HCT116 (cell line): ENCODE measurements at regions not wholly inside any gene's neighbourhood (a gene's known extent, or its start where the extent isn't known, plus 50 kb on each side); places are given as distances from the start of the nearest gene placed in this dataset.

Source experiments
- ATAC-seq: fragments of 200-7000 bp; cut with Tn5 transposase; 2 replicates; pipeline ENCODE4 v1.9.1; 2020; ENCODE audit warnings: mild to moderate bottlenecking, moderate library complexity
- BruUV-seq: library from RNA; stranded (reverse); fragments of 400-500 nt; replicated peaks from 2 replicates; lab custom pipeline; 2021; lab: Mats Ljungman, UMichigan
- CTCF ChIA-PET: fragments of 300-600 bp; sonication (Branson Sonifier 250); formaldehyde crosslinking; loops from one replicate; lab custom pipeline; 2021; ENCODE audit warnings: antibody characterized with exemption; lab: Charles Lee
- POLR2A ChIA-PET: fragments of 300-600, 350-600 bp; sonication (Branson Sonifier 250); formaldehyde crosslinking; loops from one replicate; lab custom pipeline; 2021; ENCODE audit warnings: antibody characterized with exemption; lab: Charles Lee
- RAD21 ChIA-PET, 2 experiments: fragments of 300-600 bp; sonication (Branson Sonifier 250); formaldehyde crosslinking; loops; one replicate each; lab custom pipeline; 2023; ENCODE audit warnings: low total read pairs in 2 of 2; ENCODE audit not compliant: uncharacterized antibody in 2 of 2, unreplicated experiment in 2 of 2, low non-redundant PET in 1 of 2; lab: Charles Lee
- DNase-seq: peaks from one replicate; pipeline ENCODE4 v3.0.0-alpha.2; 2010; ENCODE audit warnings: low read depth, low spot score
- H2AFZ ChIP-seq: fragments of 200-600 bp; shearing (Covaris generic), sonication (generic); 2 replicates; pipeline ENCODE4 v1.6.1; 2017; ENCODE audit warnings: low read depth, mixed run types, mixed read lengths, antibody characterized with exemption, low read length; ENCODE audit not compliant: poor library complexity, severe bottlenecking
- H3K27ac ChIP-seq: 2 replicates; pipeline ENCODE4 v1.5.1; 2012; ENCODE audit warnings: low read depth, low read length
- H3K27me3 ChIP-seq: fragments of 200-600 bp; sonication (generic); 2 replicates; pipeline ENCODE4 v1.6.1; 2016; ENCODE audit warnings: mixed run types, low read length, mixed read lengths; ENCODE audit not compliant: insufficient read depth
- H3K36me3 ChIP-seq, 2 experiments: fragments of 200-500 bp in 1 of 2; fragments of 200-600 bp in 1 of 2; sonication (Bioruptor generic) in 1 of 2; sonication (generic) in 1 of 2; 2 replicates each; pipeline versions ENCODE4 v1.5.1 to v1.6.1; 2014 to 2016; ENCODE audit warnings: low read length in 2 of 2, inconsistent platforms in 1 of 2, mixed read lengths in 1 of 2, mixed run types in 1 of 2; ENCODE audit not compliant: insufficient read depth in 2 of 2, control insufficient read depth in 1 of 2
- H3K4me1 ChIP-seq, 2 experiments: fragments of 200-600 bp in 1 of 2; sonication (generic) in 1 of 2; 2 replicates each; pipeline versions ENCODE4 v1.5.1 to v1.6.1; 2012 to 2017; ENCODE audit warnings: low read length in 2 of 2, inconsistent platforms in 1 of 2, mild to moderate bottlenecking in 1 of 2, mixed read lengths in 1 of 2, mixed run types in 1 of 2, moderate library complexity in 1 of 2; ENCODE audit not compliant: insufficient read depth in 2 of 2, control insufficient read depth in 1 of 2
- H3K4me2 ChIP-seq: fragments of 200-600 bp; sonication (generic); 2 replicates; pipeline ENCODE4 v1.6.1; 2017; ENCODE audit warnings: mixed run types, low read length, mixed read lengths
- H3K4me3 ChIP-seq, 2 experiments: fragments of 200-600 bp in 1 of 2; sonication (generic) in 1 of 2; replicated peaks in 1 of 2; 2 replicates each; pipeline ENCODE4 v1.5.1; 2011 to 2016; ENCODE audit warnings: low read length in 2 of 2, control low read depth in 1 of 2, low read depth in 1 of 2, mild to moderate bottlenecking in 1 of 2, mixed read lengths in 1 of 2, mixed run types in 1 of 2
- H3K79me2 ChIP-seq: fragments of 200-600 bp; sonication (generic); 2 replicates; pipeline ENCODE4 v1.6.1; 2017; ENCODE audit warnings: mild to moderate bottlenecking, mixed run types, low read length, moderate library complexity, mixed read lengths; ENCODE audit not compliant: insufficient read depth
- H3K9ac ChIP-seq: fragments of 200-600 bp; sonication (generic); 2 replicates; pipeline ENCODE4 v1.6.1; 2016; ENCODE audit warnings: low read length, mixed read lengths
- H3K9me2 ChIP-seq: fragments of 200-600 bp; sonication (generic), shearing (Covaris generic); 2 replicates; pipeline ENCODE4 v1.6.1; 2017; ENCODE audit warnings: mixed run types, mild to moderate bottlenecking, moderate library complexity; ENCODE audit not compliant: insufficient read depth
- H3K9me3 ChIP-seq, 2 experiments: fragments of 200-500 bp in 1 of 2; fragments of 200-600 bp in 1 of 2; sonication (Bioruptor generic) in 1 of 2; sonication (generic) in 1 of 2; 2 replicates each; pipeline ENCODE4 v1.6.1; 2014 to 2017; ENCODE audit warnings: low read length in 2 of 2, mixed read lengths in 2 of 2, inconsistent platforms in 1 of 2, low read depth in 1 of 2, mild to moderate bottlenecking in 1 of 2, mixed run types in 1 of 2, moderate library complexity in 1 of 2; ENCODE audit not compliant: control insufficient read depth in 1 of 2, insufficient read depth in 1 of 2
- H4K20me1 ChIP-seq: fragments of 200-600 bp; sonication (generic), shearing (Covaris generic); 2 replicates; pipeline ENCODE4 v1.6.1; 2017; ENCODE audit warnings: mixed run types, mild to moderate bottlenecking, moderate library complexity; ENCODE audit not compliant: insufficient read depth
- CBX3 ChIP-seq: IDR thresholded peaks from 2 replicates; pipeline ENCODE4 v1.6.1; 2012; ENCODE audit warnings: low read depth
- CEBPB ChIP-seq: IDR thresholded peaks from 2 replicates; pipeline ENCODE4 v1.6.1; 2012; ENCODE audit warnings: low read depth
- CTCF ChIP-seq, 3 experiments: fragments of 200-600 bp in 1 of 3; sonication (generic) in 1 of 3; IDR thresholded peaks in 2 of 3; conservative IDR thresholded peaks in 1 of 3; 2 replicates each; pipeline ENCODE4 v1.5.1; 2012 to 2017; ENCODE audit warnings: low read depth in 2 of 3, low read length in 2 of 3, antibody characterized with exemption in 1 of 3, borderline replicate concordance in 1 of 3, control low read depth in 1 of 3, mild to moderate bottlenecking in 1 of 3, mixed read lengths in 1 of 3, mixed run types in 1 of 3, moderate library complexity in 1 of 3; ENCODE audit not compliant: insufficient read depth in 1 of 3
- EGR1 ChIP-seq: IDR thresholded peaks from 2 replicates; pipeline ENCODE4 v1.6.1; 2012; ENCODE audit warnings: low read depth
- ELF1 ChIP-seq: IDR thresholded peaks from 2 replicates; pipeline ENCODE4 v1.6.1; 2012; ENCODE audit warnings: low read depth, borderline replicate concordance
- EZH2phosphoT487 ChIP-seq: fragments of 200-600 bp; IDR thresholded peaks from 2 replicates; pipeline ENCODE4 v1.6.1; 2018; ENCODE audit warnings: antibody characterized with exemption, borderline replicate concordance
- FOSL1 ChIP-seq: IDR thresholded peaks from 2 replicates; pipeline ENCODE4 v1.6.1; 2012; ENCODE audit warnings: low read depth
- JUND ChIP-seq: IDR thresholded peaks from 2 replicates; pipeline ENCODE4 v1.6.1; 2012
- MAX ChIP-seq: IDR thresholded peaks from 2 replicates; pipeline ENCODE4 v1.6.1; 2012
- POLR2A ChIP-seq: IDR thresholded peaks from 2 replicates; pipeline ENCODE4 v1.7.0; 2011; ENCODE audit warnings: borderline replicate concordance; ENCODE audit not compliant: insufficient read depth, insufficient read length; ENCODE audit errors: extremely low read depth
- RAD21 ChIP-seq: IDR thresholded peaks from 2 replicates; pipeline ENCODE4 v1.6.1; 2012; ENCODE audit warnings: low read depth, mild to moderate bottlenecking
- SIN3A ChIP-seq: IDR thresholded peaks from 2 replicates; pipeline ENCODE4 v1.6.1; 2012; ENCODE audit warnings: low read depth
- SP1 ChIP-seq: IDR thresholded peaks from 2 replicates; pipeline ENCODE4 v1.6.1; 2012; ENCODE audit warnings: low read depth
- SRF ChIP-seq: IDR thresholded peaks from 2 replicates; pipeline ENCODE4 v1.6.1; 2012; ENCODE audit warnings: low read depth
- YY1 ChIP-seq: IDR thresholded peaks from 2 replicates; pipeline ENCODE4 v1.6.1; 2011; ENCODE audit warnings: low read length, low read depth, moderate library complexity, mild to moderate bottlenecking; ENCODE audit not compliant: insufficient replicate concordance; ENCODE audit errors: extremely low read depth
- ZFX ChIP-seq: fragments of 450-650 bp; IDR thresholded peaks from 2 replicates; pipeline ENCODE4 v1.6.1; 2017
- ZNF274 ChIP-seq: fragments of 200-500 bp; sonication (Bioruptor generic); IDR thresholded peaks from 2 replicates; pipeline ENCODE4 v1.6.1; 2014; ENCODE audit warnings: mild to moderate bottlenecking, low read depth, low read length, inconsistent platforms
- intact Hi-C: fragments of 100-400 bp; cut with micrococcal nuclease; formaldehyde crosslinking; loops from 2 replicates; pipeline ENCODE4 v1.10.0; 2022

GRCh38 chr4:186807808-186808629, 84.4 kb upstream of the FAT1 start:
- ChIA-PET POLR2A (interaction anchor here (1.0 to 2.1 kb wide), 10 partner anchors 10 to 125 kb away, joined by 3 to 8 read pairs (median 4); no protein-coding TSS in a partner anchor), RAD21 (interaction anchor here in 1 of 2 experiments (0.6 to 1.2 kb wide), 3 partner anchors 32 to 70 kb away, joined by 3 read pairs; no protein-coding TSS in a partner anchor), CTCF (no interaction called here)
- BruUV-seq: TSS peak; percentile 77
- intact Hi-C loops: loop anchor here (2.0 to 5.0 kb wide), 2 partner anchors 43 to 81 kb away; no protein-coding TSS in a partner anchor
- no peak; the same call in 1 of the 2 replicates for TF ChIP-seq SIN3A
- no peak; the same call in 1 of the 2 replicates for TF ChIP-seq CEBPB
- TF ChIP-seq YY1: peak; percentile 8
- TF ChIP-seq RAD21: 0 out of 2 replicates have a peak, but pooled peaks have one; percentile 9
- Histone ChIP-seq H3K4me3 (peak overlapping the region; percentile 20 to 48), H3K9me3 (no peaks in the 10 kb centered on the region), H3K27ac (peak overlapping the region; percentile 76), H3K4me2 (peak overlapping the region; percentile 82), H3K9ac (peak overlapping the region; percentile 62), H3K79me2 (no peaks in the 10 kb centered on the region), H3K27me3 (no peaks in the 10 kb centered on the region), H4K20me1 (no peaks in the 10 kb centered on the region), H3K36me3 (no peaks in the 10 kb centered on the region), H3K9me2 (no peaks in the 10 kb centered on the region), H3K4me1 (peaks cover 76 to 96% of the 10 kb centered on the region in 2 experiments), H2AFZ (peak overlapping the region; percentile 43)
- ATAC-seq: peak; percentile 77
- no peak for DNase-seq

GRCh38 chr4:186808630-186809018, 85.0 kb upstream of the FAT1 start:
- peak overlapping the region; percentile 20 to 48 for H3K4me3 ChIP-seq
- RAD21 ChIA-PET: interaction anchor here in 1 of 2 experiments (1.2 kb wide), 1 partner anchor 36 kb away, joined by 3 read pairs; no protein-coding TSS in a partner anchor
- peak overlapping the region; percentile 82 for H3K4me2 ChIP-seq
- H3K79me2 ChIP-seq: no peaks in the 10 kb centered on the region
- H3K9ac ChIP-seq: peak overlapping the region; percentile 62
- no peaks in the 10 kb centered on the region for H3K9me3 ChIP-seq
- no TSS peak for BruUV-seq
- intact Hi-C loops: loop anchor here (5.0 kb wide), 1 partner anchor 81 kb away; no protein-coding TSS in a partner anchor
- H2AFZ ChIP-seq: no peak overlapping the region
- peak overlapping the region; percentile 76 for H3K27ac ChIP-seq
- H3K4me1 ChIP-seq: peaks cover 78 to 100% of the 10 kb centered on the region in 2 experiments
- H4K20me1 ChIP-seq: no peaks in the 10 kb centered on the region
- H3K36me3 ChIP-seq: no peaks in the 10 kb centered on the region
- no peaks in the 10 kb centered on the region for H3K27me3 ChIP-seq
- ATAC-seq (peak; percentile 73), DNase-seq (peak; percentile 74)
- 0 out of 2 replicates have a peak, but pooled peaks have one; percentile 40 for TF ChIP-seq CBX3
- no peak for TF ChIP-seq SRF
- TF ChIP-seq EZH2phosphoT487: no peak
- no peak for TF ChIP-seq ELF1
- TF ChIP-seq SP1: peak; percentile 55; the same call in 1 of the 2 replicates
- no peak for TF ChIP-seq CTCF (IDR thresholded peaks at IDR 0.05 in 2 of 3, conservative IDR thresholded peaks at IDR 0.05 in 1 of 3; ENCODE audit: borderline replicate concordance in 1 of 3, insufficient read depth in 1 of 3, low read depth in 2 of 3, low read length in 2 of 3)
- 0 out of 2 replicates have a peak, but pooled peaks have one; percentile 21 for TF ChIP-seq SIN3A
- TF ChIP-seq ZFX: no peak
- peak; percentile 66 for TF ChIP-seq FOSL1
- no peak for TF ChIP-seq MAX
- TF ChIP-seq CEBPB: peak; percentile 20; the same call in 1 of the 2 replicates
- no peak for TF ChIP-seq ZNF274
- TF ChIP-seq JUND: peak; percentile 73
- TF ChIP-seq POLR2A: no peak
- peak; percentile 99 for TF ChIP-seq EGR1
- POLR2A ChIA-PET: interaction anchor here (0.7 to 2.1 kb wide), 7 partner anchors 14 to 124 kb away, joined by 3 to 8 read pairs (median 4); no protein-coding TSS in a partner anchor
- no peaks in the 10 kb centered on the region for H3K9me2 ChIP-seq
- CTCF ChIA-PET: no interaction called here
